Neural progenitor cell (in vitro differentiated cells): ENCODE measurements at regions not wholly inside any gene's neighbourhood (a gene's known extent, or its start where the extent isn't known, plus 50 kb on each side); places are given as distances from the start of the nearest gene placed in this dataset.

Experiments used
- DNase-seq: peaks from one replicate; pipeline ENCODE4 v3.0.0-alpha.2; 2016; ENCODE audit warnings: low spot score
- H2AFZ ChIP-seq: fragments of 200-600 bp; sonication (generic); replicated peaks from 2 replicates; pipeline ENCODE4 v1.6.1; 2016; ENCODE audit warnings: antibody characterized with exemption
- H3F3A ChIP-seq: fragments of 200-600 bp; sonication (generic); 2 replicates; pipeline ENCODE4 v1.6.1; 2016; ENCODE audit warnings: antibody characterized with exemption, low read depth
- H3K27ac ChIP-seq: fragments of 200-600 bp; sonication (generic); 2 replicates; pipeline ENCODE4 v1.5.1; 2016; ENCODE audit warnings: mild to moderate bottlenecking
- H3K27me3 ChIP-seq: fragments of 200-600 bp; sonication (generic); 2 replicates; pipeline ENCODE4 v1.6.1; 2016; ENCODE audit warnings: mild to moderate bottlenecking, moderate library complexity
- H3K36me3 ChIP-seq: fragments of 200-600 bp; sonication (generic); 2 replicates; pipeline ENCODE4 v1.5.1; 2016
- H3K4me1 ChIP-seq: fragments of 200-600 bp; sonication (generic); 2 replicates; pipeline ENCODE4 v1.6.1; 2016; ENCODE audit warnings: mixed run types
- H3K4me2 ChIP-seq: fragments of 200-600 bp; sonication (generic); 2 replicates; pipeline ENCODE4 v1.6.1; 2016
- H3K4me3 ChIP-seq: fragments of 200-600 bp; sonication (generic); 2 replicates; pipeline ENCODE4 v1.5.1; 2016
- H3K79me2 ChIP-seq: fragments of 200-600 bp; sonication (generic); 2 replicates; pipeline ENCODE4 v1.6.1; 2016; ENCODE audit warnings: low read depth
- H3K9ac ChIP-seq: fragments of 200-600 bp; sonication (generic); 2 replicates; pipeline ENCODE4 v1.6.1; 2016
- H3K9me3 ChIP-seq: fragments of 200-600 bp; sonication (generic); 2 replicates; pipeline ENCODE4 v1.5.1; 2016; ENCODE audit warnings: low read depth
- H4K20me1 ChIP-seq: fragments of 200-600 bp; sonication (generic); 2 replicates; pipeline ENCODE4 v1.6.1; 2016; ENCODE audit warnings: low read depth
- H3K27ac Mint-ChIP-seq: 3 replicates; pipeline ENCODE4 v1.8.0; 2021; ENCODE audit warnings: mixed read lengths
- H3K27me3 Mint-ChIP-seq: 2 replicates; pipeline ENCODE4 v1.8.0; 2022; ENCODE audit warnings: low read depth, mild to moderate bottlenecking, inconsistent platforms, moderate library complexity, mixed read lengths; ENCODE audit not compliant: insufficient read depth
- H3K36me3 Mint-ChIP-seq: 3 replicates; pipeline ENCODE4 v1.8.0; 2021; ENCODE audit warnings: mixed read lengths
- H3K4me1 Mint-ChIP-seq: 3 replicates; pipeline ENCODE4 v1.8.0; 2021; ENCODE audit warnings: mixed read lengths
- H3K4me3 Mint-ChIP-seq: 3 replicates; pipeline ENCODE4 v1.8.0; 2021; ENCODE audit warnings: mild to moderate bottlenecking, moderate library complexity, mixed read lengths
- H3K9me3 Mint-ChIP-seq: 3 replicates; pipeline ENCODE4 v1.8.0; 2020; ENCODE audit warnings: mixed read lengths
- EZH2 ChIP-seq: fragments of 200-600 bp; sonication (generic); IDR thresholded peaks from 2 replicates; pipeline ENCODE4 v1.6.1; 2017; ENCODE audit warnings: antibody characterized with exemption, mild to moderate bottlenecking, moderate library complexity
- EZH2phosphoT487 ChIP-seq: fragments of 200-600 bp; sonication (generic); IDR thresholded peaks from 2 replicates; pipeline ENCODE4 v1.6.1; 2017; ENCODE audit warnings: antibody characterized with exemption
- TF ChIP-seq, protein P1 (sequence below): fragments of 200-600 bp; sonication (generic); IDR thresholded peaks from 2 replicates; pipeline ENCODE4 v1.5.1; 2017; ENCODE audit warnings: antibody characterized with exemption, mild to moderate bottlenecking

DNA sequence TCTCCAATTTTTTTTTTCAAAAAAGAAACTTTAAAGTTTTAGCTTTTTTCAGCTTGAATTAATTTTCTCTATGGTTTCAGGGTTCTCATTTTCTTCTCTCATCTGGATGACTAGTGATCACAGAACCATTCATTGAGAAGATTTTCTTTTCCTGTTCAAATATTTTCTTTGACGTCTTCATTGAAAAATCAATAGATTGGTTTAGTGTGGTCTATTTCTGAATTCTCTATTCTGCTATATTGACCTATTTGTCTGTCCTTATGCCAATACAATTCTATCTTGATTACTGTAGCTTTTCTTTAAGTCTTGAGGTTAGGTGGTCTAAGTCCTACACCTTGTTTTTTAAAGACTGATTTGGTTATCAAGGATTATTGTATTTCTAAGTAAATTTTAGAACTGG lies 150.2 kb upstream of the MAN1A1 start:
- no peak for DNase-seq
- H3K4me3 ChIP-seq, result no peak overlapping the region
- no peaks in the 10 kb centered on the region for H3K79me2 ChIP-seq
- no peaks in the 10 kb centered on the region for H3K9me3 ChIP-seq
- H3K4me1 Mint-ChIP-seq, result no peaks in the 10 kb centered on the region
- no peak overlapping the region for H3K27ac Mint-ChIP-seq
- H3K27me3 Mint-ChIP-seq, result no peaks in the 10 kb centered on the region
- no peak overlapping the region for H3K9ac ChIP-seq
- no peak overlapping the region for H3K4me2 ChIP-seq
- H3K27ac ChIP-seq, result no peak overlapping the region
- H2AFZ ChIP-seq, result no peak overlapping the region
- H3K9me3 Mint-ChIP-seq, result no peaks in the 10 kb centered on the region
- no peaks in the 10 kb centered on the region for H3K36me3 Mint-ChIP-seq
- H3F3A ChIP-seq, result no peaks in the 10 kb centered on the region
- no peak overlapping the region for H3K4me3 Mint-ChIP-seq
- H4K20me1 ChIP-seq, result no peaks in the 10 kb centered on the region
- no peaks in the 10 kb centered on the region for H3K4me1 ChIP-seq
- no peaks in the 10 kb centered on the region for H3K36me3 ChIP-seq
- TF ChIP-seq EZH2, result no peak
- no peak for TF ChIP-seq EZH2phosphoT487
- TF ChIP-seq, protein P1, sequence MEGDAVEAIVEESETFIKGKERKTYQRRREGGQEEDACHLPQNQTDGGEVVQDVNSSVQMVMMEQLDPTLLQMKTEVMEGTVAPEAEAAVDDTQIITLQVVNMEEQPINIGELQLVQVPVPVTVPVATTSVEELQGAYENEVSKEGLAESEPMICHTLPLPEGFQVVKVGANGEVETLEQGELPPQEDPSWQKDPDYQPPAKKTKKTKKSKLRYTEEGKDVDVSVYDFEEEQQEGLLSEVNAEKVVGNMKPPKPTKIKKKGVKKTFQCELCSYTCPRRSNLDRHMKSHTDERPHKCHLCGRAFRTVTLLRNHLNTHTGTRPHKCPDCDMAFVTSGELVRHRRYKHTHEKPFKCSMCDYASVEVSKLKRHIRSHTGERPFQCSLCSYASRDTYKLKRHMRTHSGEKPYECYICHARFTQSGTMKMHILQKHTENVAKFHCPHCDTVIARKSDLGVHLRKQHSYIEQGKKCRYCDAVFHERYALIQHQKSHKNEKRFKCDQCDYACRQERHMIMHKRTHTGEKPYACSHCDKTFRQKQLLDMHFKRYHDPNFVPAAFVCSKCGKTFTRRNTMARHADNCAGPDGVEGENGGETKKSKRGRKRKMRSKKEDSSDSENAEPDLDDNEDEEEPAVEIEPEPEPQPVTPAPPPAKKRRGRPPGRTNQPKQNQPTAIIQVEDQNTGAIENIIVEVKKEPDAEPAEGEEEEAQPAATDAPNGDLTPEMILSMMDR, result no peak
- H3K27me3 ChIP-seq, result no peaks in the 10 kb centered on the region

DNA sequence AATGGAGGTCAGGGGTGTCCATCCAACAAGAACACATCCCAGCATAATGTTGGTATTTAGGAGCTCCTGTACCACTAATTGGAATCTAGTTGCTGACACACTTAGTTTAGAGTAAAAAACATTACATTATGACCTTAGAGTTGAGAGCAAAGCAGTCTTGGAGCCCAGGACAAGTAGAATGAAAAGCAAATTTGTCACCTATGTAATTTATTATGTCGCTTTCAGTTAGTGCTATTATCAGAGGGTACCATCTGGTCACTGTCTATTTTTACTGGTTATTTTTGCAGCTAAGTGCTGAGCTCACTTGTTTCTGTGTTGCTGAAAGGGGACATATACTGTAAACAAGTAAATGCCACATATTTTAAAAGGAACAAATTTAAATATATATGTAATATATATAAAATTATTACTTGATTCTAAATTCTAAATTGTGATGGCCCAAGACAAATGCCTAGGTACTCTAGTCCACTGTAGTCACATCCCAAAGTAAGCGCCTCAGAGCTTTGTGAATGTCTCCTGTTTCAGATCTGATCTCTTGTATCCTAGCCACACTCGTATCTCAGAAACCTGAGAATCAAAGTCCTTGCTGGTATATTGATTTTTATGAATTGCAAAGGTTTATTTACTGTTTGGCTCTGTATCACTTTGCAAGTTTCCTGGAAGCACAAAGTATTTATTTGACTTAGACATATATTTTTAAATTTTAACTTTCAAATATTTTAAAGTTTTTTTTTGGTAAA lies 148.6 kb upstream of the MAN1A1 start:
- H3K9me3 Mint-ChIP-seq, result no peaks in the 10 kb centered on the region
- H3K36me3 Mint-ChIP-seq, result no peaks in the 10 kb centered on the region

DNA sequence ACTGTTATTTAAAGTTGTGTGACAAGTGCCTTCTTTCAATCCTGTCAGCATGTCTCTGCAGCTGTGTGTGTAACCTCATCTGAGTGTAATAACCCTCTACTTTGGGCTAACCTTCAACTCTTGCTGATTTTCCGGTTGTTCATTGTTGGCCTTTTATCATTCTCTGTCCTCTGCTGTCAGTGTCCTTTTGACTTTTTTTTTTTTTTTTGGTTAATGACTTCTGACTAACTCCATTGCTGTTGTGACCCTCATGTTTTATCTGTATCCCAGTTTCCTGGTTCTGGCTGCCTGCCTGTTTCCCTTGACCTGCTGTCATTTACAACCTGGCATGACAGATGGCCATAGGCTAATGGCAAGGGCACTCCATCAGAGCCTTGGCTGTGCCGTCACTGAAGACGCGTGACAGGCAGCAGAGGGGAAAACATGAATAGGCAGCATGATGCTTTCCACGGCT lies 145.7 kb upstream of the MAN1A1 start:
- Histone ChIP-seq H3K27ac (no peak overlapping the region), H3K4me1 (no peaks in the 10 kb centered on the region), H3K4me2 (no peak overlapping the region), H4K20me1 (no peaks in the 10 kb centered on the region), H2AFZ (no peak overlapping the region), H3K79me2 (no peaks in the 10 kb centered on the region), H3K9me3 (no peaks in the 10 kb centered on the region), H3K9ac (no peak overlapping the region), H3K4me3 (no peak overlapping the region), H3F3A (no peaks in the 10 kb centered on the region), H3K27me3 (no peaks in the 10 kb centered on the region), H3K36me3 (no peaks in the 10 kb centered on the region)
- H3K9me3 Mint-ChIP-seq, result no peaks in the 10 kb centered on the region
- no peaks in the 10 kb centered on the region for H3K27me3 Mint-ChIP-seq
- no peaks in the 10 kb centered on the region for H3K4me1 Mint-ChIP-seq
- H3K4me3 Mint-ChIP-seq, result no peak overlapping the region
- no peak overlapping the region for H3K27ac Mint-ChIP-seq
- no peaks in the 10 kb centered on the region for H3K36me3 Mint-ChIP-seq
- no peak for TF ChIP-seq EZH2phosphoT487
- TF ChIP-seq, protein P1, result no peak
- TF ChIP-seq EZH2, result no peak
- no peak for DNase-seq

More for the DNA sequence above, 148.6 kb upstream of the MAN1A1 start:
- DNase-seq, result no peak
- H3K4me3 Mint-ChIP-seq, result no peak overlapping the region
- no peaks in the 10 kb centered on the region for H3K4me1 Mint-ChIP-seq
- Histone ChIP-seq H4K20me1 (no peaks in the 10 kb centered on the region), H3K27ac (no peak overlapping the region), H3K27me3 (no peaks in the 10 kb centered on the region), H3K9ac (no peak overlapping the region), H3K9me3 (no peaks in the 10 kb centered on the region), H3K4me1 (no peaks in the 10 kb centered on the region), H3F3A (no peaks in the 10 kb centered on the region), H2AFZ (no peak overlapping the region), H3K4me2 (no peak overlapping the region), H3K79me2 (no peaks in the 10 kb centered on the region), H3K4me3 (no peak overlapping the region), H3K36me3 (no peaks in the 10 kb centered on the region)
- H3K27me3 Mint-ChIP-seq, result no peaks in the 10 kb centered on the region
- TF ChIP-seq EZH2phosphoT487, result no peak
- no peak for TF ChIP-seq EZH2
- TF ChIP-seq, protein P1, result no peak
- no peak overlapping the region for H3K27ac Mint-ChIP-seq
